Activated CD4-positive, alpha-beta memory T cell treated with anti-CD3 and anti-CD28 coated beads, Interleukin-2, amount 10 ng/mL, durations not matched to agents 7 days and 5 days (primary cell): ENCODE measurements at regions not wholly inside any gene's neighbourhood (a gene's known extent, or its start where the extent isn't known, plus 50 kb on each side); places are given as distances from the start of the nearest gene placed in this dataset.
"Not testable (repeated sequence)": the region's sequence is repeated elsewhere in the genome, so short reads cannot be mapped to it uniquely, and the experiment has no call there.

Experiments used
- CTCF ChIA-PET: fragments of 350-600 bp; sonication (Branson Sonifier 250); formaldehyde crosslinking; loops from one replicate; lab custom pipeline; 2021; ENCODE audit warnings: antibody characterized with exemption, inconsistent platforms; lab: Charles Lee
- POLR2A ChIA-PET: fragments of 350-600 bp; sonication (Branson Sonifier 250); formaldehyde crosslinking; loops from one replicate; lab custom pipeline; 2021; ENCODE audit warnings: antibody characterized with exemption; lab: Charles Lee
- DNase-seq: peaks from one replicate; pipeline ENCODE4 v3.0.0-alpha.2; 2020
- H3K27ac Mint-ChIP-seq: one replicate; pipeline ENCODE4 v1.8.0; 2021; ENCODE audit warnings: mild to moderate bottlenecking, mixed read lengths
- H3K27me3 Mint-ChIP-seq: one replicate; pipeline ENCODE4 v1.8.0; 2021; ENCODE audit warnings: mixed read lengths
- H3K36me3 Mint-ChIP-seq: one replicate; pipeline ENCODE4 v1.8.0; 2021; ENCODE audit warnings: low read depth, mixed read lengths
- H3K4me1 Mint-ChIP-seq: one replicate; pipeline ENCODE4 v1.8.0; 2021; ENCODE audit warnings: mixed read lengths
- H3K4me3 Mint-ChIP-seq: one replicate; pipeline ENCODE4 v1.8.0; 2021; ENCODE audit warnings: mild to moderate bottlenecking, mixed read lengths
- H3K9me3 Mint-ChIP-seq: one replicate; pipeline ENCODE4 v1.8.0; 2021; ENCODE audit warnings: mixed read lengths

DNA sequence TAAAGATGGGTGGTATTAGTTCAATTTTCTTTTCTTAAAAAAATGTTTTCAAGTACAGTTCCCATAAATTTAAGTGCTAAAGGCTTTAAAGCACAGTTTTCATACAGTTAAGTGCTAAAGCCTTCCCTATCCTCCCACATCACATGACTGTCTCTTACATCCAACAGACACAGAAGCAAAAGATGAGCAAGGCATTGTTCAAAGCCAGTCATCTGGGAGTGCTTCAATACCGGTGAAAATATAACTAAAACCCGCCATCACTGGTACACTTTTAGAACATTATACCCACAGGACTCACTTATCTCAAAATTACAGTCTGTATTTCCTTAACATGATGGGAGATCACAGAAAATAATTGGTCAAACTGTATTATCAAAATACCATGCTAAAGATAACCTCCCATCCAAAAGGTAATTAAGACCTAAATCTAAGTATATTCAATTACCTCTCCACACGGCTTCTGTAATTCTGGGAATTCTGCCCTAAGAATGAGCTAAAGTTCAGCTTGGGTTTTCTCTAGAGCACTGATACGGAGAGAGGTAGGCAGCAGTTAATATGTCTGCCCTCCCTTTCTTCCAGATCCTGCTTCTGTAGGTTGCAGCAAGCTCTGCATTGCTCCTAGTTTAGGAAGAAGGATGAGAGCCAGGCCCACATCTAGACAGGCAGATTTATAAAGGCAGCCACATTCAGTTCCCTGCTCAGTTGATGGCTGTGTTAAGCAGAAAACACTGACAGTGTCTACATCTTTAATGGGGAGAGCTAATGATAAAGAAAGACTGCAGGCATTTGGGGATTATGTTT is 474.8 kb upstream of the PFKP start:
- DNase-seq, result no peak
- Mint-ChIP-seq H3K27me3 (no peaks in the 10 kb centered on the region), H3K4me3 (no peak overlapping the region), H3K9me3 (no peaks in the 10 kb centered on the region), H3K36me3 (no peaks in the 10 kb centered on the region), H3K27ac (no peak overlapping the region), H3K4me1 (no peaks in the 10 kb centered on the region)
- ChIA-PET CTCF (no interaction called here), POLR2A (no interaction called here)

DNA sequence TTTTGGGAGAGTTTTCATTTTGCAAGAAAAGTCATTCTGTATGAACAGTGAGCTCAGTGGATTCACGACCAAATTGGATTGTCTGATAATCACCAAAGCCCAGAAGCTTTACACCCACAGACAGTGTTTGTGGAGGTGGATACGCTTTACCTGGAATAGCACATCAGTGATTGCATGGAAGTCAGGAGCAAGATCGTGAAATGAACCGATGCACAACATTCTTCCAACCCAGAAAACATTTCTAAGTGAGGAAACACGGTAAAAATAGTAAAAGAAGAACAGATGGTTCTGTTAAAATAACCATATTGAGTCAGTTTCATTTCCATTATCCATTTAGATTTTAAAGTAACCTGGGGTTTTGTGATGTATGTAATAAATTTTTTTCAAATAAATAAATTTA is 478.2 kb upstream of the PFKP start:
- no peak for DNase-seq
- Mint-ChIP-seq H3K36me3 (no peaks in the 10 kb centered on the region), H3K9me3 (no peaks in the 10 kb centered on the region), H3K27ac (no peak overlapping the region), H3K4me3 (no peak overlapping the region), H3K27me3 (no peaks in the 10 kb centered on the region), H3K4me1 (no peaks in the 10 kb centered on the region)
- CTCF ChIA-PET, result no interaction called here
- POLR2A ChIA-PET, result no interaction called here

DNA sequence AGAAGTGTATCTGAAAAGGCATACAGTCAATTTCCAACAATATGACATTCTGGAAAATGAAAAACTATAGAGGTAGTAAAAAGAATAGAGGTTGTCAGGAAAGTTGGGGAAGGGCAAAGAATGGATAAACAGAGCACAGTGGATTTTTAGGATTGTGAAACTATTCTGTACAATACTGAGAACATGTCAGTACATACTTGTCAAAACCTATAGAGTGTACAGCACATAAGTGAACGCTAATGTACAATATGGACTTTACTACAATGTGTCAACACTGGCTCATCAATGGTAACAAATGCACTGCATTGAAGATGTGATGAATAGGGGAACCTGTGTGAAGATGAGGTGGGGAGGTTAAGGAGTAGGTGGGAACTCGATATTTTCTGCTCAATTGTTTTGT is 483.0 kb upstream of the PFKP start:
- Mint-ChIP-seq H3K9me3 (no peaks in the 10 kb centered on the region), H3K4me3 (no peak overlapping the region), H3K36me3 (no peaks in the 10 kb centered on the region), H3K4me1 (no peaks in the 10 kb centered on the region), H3K27me3 (no peaks in the 10 kb centered on the region), H3K27ac (no peak overlapping the region)
- no peak for DNase-seq
- POLR2A ChIA-PET, result no interaction called here
- CTCF ChIA-PET, result no interaction called here

DNA sequence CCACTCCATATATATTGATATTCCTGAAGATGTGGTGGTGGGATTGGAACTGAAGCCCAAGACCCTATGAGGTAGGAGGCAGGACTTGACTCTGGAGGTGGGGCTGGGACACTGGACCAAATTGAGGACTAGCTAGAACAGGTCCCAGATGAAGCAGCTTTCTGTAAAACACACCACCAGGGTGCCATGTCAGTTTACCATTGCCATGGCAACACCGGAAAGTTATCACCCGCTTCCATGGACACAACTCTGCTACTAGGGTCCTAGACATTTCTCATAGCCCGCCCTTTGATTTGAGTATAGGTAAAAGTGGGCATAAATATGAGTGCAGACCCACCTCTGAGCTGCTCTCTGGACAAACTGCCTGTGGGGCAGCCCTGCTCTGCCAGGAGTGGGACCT is 490.5 kb upstream of the PFKP start:
- CTCF ChIA-PET, result no interaction called here
- Mint-ChIP-seq H3K9me3 (peaks cover 3% of the 10 kb centered on the region), H3K4me3 (no peak overlapping the region), H3K27me3 (no peaks in the 10 kb centered on the region), H3K4me1 (no peaks in the 10 kb centered on the region), H3K36me3 (no peaks in the 10 kb centered on the region), H3K27ac (no peak overlapping the region)
- DNase-seq, result no peak
- POLR2A ChIA-PET, result no interaction called here

DNA sequence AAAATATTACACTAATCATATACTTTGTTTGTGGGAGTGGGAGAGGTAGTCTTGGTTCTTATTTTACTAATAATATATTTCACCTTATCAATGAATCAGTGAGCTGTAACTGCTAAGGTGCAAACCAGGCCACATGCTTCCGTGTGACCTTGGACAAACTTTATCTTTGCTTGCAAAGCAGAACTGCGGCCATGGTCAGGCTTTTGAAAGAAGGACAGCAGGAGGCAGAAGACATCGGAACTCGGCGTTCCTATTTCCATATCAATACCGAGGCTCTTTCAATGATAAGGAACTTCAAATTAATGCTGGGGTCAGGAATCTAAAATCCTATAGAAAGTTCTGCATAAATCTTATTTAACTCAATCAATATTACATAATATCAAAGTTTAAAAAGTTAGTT is 491.9 kb upstream of the PFKP start:
- peaks cover 3% of the 10 kb centered on the region for H3K9me3 Mint-ChIP-seq
- no peaks in the 10 kb centered on the region for H3K36me3 Mint-ChIP-seq
- no peak overlapping the region for H3K4me3 Mint-ChIP-seq
- CTCF ChIA-PET, result no interaction called here
- no peak for DNase-seq
- POLR2A ChIA-PET, result no interaction called here
- H3K4me1 Mint-ChIP-seq, result no peaks in the 10 kb centered on the region
- no peaks in the 10 kb centered on the region for H3K27me3 Mint-ChIP-seq
- no peak overlapping the region for H3K27ac Mint-ChIP-seq

DNA sequence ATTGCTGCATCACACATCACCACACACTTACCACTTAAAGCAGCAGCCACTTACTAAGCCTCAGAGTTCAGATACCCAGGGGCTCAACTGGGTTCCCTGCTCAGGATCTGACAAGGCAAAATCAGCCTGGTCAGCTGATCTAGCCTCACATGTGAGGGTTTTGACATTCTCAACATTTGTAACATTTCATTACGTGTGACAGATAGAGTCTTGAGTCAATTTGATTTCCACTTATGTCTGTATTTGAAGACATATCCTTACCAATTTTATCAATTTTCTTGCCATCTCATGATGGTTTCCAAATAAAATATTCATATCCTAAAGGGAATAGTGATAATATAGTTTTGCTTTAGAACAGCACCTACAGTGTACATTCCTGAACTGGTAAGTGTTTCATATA is 494.7 kb upstream of the PFKP start:
- POLR2A ChIA-PET, result no interaction called here
- Mint-ChIP-seq H3K27me3 (no peaks in the 10 kb centered on the region), H3K36me3 (no peaks in the 10 kb centered on the region), H3K27ac (no peak overlapping the region), H3K4me3 (no peak overlapping the region), H3K4me1 (no peaks in the 10 kb centered on the region), H3K9me3 (no peaks in the 10 kb centered on the region)
- CTCF ChIA-PET, result no interaction called here
- no peak for DNase-seq

DNA sequence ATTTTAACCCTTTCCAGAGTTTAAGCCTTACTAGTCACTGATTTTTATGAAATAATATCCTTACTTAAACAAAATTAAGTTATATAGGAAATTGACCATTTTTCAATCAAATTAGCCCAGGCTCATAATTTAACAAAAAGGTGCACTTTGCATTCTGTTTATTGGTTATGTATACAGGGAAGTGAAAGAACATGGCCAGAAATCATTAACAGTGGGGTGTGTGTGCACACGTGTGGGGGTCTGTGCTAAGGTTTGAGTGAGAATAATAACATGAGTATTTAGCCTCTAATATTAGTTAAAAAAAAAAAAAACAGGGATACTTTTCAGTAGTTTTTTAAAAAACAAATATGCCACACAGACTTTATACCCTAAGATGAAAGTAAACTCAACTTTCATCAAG is 510.5 kb upstream of the PFKP start:
- CTCF ChIA-PET, result no interaction called here
- no peaks in the 10 kb centered on the region for H3K27me3 Mint-ChIP-seq
- H3K4me3 Mint-ChIP-seq, result no peak overlapping the region
- no peak for DNase-seq
- POLR2A ChIA-PET, result no interaction called here
- H3K4me1 Mint-ChIP-seq, result no peaks in the 10 kb centered on the region
- no peak overlapping the region for H3K27ac Mint-ChIP-seq
- H3K36me3 Mint-ChIP-seq, result no peaks in the 10 kb centered on the region
- no peaks in the 10 kb centered on the region for H3K9me3 Mint-ChIP-seq

DNA sequence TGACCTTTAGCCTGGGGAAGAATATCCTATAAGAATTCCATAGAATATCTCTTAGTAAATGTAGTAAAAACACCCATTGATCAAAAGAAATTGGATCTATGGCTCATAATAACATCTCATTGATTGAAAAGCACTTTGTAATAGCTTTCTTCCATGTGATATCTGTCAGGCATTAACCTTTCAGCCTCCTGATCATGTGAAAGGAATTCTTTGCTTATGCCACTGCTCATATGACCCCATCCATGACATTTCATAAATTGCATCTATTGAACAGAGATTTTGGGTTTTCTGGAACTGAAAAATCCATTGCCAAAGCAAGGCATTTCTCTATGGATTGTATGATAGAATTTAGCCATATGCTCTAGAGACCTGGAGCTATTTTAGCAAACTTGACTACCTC is 519.3 kb upstream of the PFKP start:
- H3K27me3 Mint-ChIP-seq, result no peaks in the 10 kb centered on the region
- H3K4me3 Mint-ChIP-seq, result no peak overlapping the region
- ChIA-PET CTCF (no interaction called here), POLR2A (no interaction called here)
- no peaks in the 10 kb centered on the region for H3K4me1 Mint-ChIP-seq
- DNase-seq, result no peak
- H3K9me3 Mint-ChIP-seq, result peaks cover 2% of the 10 kb centered on the region
- no peak overlapping the region for H3K27ac Mint-ChIP-seq
- no peaks in the 10 kb centered on the region for H3K36me3 Mint-ChIP-seq

DNA sequence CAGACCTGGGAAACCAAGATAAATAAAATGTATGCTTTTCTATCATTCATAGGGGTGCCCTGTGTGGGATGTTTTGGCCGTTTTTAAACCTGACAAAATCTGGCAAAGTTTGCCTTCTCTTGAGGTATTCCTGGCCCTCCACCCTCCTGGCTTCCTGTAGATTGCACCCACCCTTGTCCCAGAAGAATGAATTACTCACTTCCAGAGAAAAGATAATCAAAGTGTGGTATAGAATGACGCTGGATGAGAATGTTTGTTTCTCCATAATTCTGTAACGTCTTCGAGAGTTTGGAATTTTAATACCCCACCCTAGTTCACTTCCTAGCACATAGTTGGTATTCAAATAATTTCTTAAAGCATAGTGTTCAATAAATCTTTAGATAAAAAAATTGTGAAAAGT is 519.7 kb upstream of the PFKP start:
- Mint-ChIP-seq H3K4me1 (no peaks in the 10 kb centered on the region), H3K27me3 (no peaks in the 10 kb centered on the region), H3K27ac (no peak overlapping the region), H3K36me3 (no peaks in the 10 kb centered on the region), H3K9me3 (peaks cover 2% of the 10 kb centered on the region), H3K4me3 (no peak overlapping the region)
- POLR2A ChIA-PET, result no interaction called here
- CTCF ChIA-PET, result no interaction called here
- DNase-seq, result no peak

DNA sequence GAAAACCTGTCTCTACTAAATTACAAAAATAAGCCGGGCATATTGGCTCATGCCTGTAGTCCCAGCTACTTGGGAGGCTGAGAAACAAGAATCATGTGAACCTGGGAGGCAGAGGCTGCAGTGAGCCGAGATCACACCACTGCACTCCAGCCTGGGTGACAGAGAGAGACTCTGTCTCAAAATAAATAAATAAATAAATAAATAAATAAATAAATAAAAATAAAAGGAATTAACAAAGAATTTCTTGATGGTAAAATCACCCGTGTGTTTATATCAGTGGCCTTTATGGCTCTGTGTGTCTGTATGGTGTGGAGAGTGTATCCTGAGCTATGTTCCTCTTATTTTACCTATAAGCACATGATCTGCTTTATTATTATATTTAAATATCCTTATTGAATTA is 520.5 kb upstream of the PFKP start:
- H3K27me3 Mint-ChIP-seq, DNase-seq, CTCF ChIA-PET, POLR2A ChIA-PET, H3K36me3 Mint-ChIP-seq, H3K27ac Mint-ChIP-seq, H3K9me3 Mint-ChIP-seq, H3K4me3 Mint-ChIP-seq, H3K4me1 Mint-ChIP-seq: not testable (repeated sequence)

DNA sequence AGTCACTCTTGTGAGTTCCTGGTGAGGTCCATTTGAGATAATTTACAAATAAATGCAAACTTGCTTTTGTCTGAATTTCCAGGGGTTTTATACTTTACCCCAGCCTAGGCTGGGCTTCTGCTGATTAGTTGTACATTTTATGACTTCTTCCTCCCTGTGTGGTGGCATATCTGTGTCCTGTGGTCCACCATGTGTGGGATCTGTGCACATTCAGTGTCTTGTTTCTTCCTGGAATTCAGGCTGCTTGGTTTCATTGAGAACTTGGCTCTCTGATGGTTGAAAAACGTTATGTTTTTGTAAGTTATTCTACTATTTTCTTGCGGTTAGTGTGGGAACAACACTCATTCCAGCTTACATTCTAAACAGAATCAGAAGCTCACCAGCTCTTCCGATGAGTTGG is 523.4 kb upstream of the PFKP start:
- Mint-ChIP-seq H3K27me3 (no peaks in the 10 kb centered on the region), H3K4me1 (no peaks in the 10 kb centered on the region), H3K36me3 (no peaks in the 10 kb centered on the region), H3K27ac (no peak overlapping the region), H3K4me3 (no peak overlapping the region), H3K9me3 (peaks cover 2% of the 10 kb centered on the region)
- no peak for DNase-seq
- CTCF ChIA-PET, result no interaction called here
- POLR2A ChIA-PET, result no interaction called here

DNA sequence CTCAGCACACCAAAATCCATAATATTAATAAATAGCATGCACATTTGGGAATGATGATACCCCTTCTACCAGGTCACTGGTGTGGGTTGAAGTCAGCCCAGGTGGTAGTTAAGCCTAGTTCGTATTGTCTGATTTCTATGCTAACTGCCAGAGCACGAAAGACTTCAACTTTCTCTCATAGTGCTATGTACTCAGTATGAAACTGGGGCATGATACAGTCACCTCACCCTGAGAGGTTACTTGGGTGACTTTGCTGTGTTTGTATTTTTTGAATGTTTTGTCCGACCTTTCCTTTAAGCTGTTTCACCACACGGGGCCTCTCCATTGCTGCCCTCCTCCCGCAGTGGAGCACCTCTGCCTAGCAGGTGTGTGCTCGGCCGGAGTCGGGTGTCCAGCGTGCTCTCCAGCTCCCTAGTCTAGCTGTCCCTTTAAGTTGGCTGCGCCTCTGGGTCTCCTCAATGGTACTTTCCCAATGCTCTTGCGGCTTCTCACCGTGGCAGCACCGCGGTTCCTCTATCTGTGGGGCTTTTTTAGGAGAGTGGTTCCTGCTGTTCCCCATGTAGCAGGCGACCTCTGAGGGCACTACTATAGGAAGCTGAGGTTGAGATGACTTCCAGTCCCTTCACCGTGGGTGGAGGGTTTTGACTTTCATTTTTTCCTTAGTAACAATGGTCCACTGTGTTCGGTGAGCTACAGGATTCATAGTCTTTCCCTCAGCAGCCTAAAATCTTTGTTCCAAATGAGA is 524.0 kb upstream of the PFKP start:
- no peaks in the 10 kb centered on the region for H3K27me3 Mint-ChIP-seq
- no peaks in the 10 kb centered on the region for H3K36me3 Mint-ChIP-seq
- no peaks in the 10 kb centered on the region for H3K4me1 Mint-ChIP-seq
- DNase-seq, result no peak
- ChIA-PET CTCF (no interaction called here), POLR2A (no interaction called here)
- H3K4me3 Mint-ChIP-seq, result no peak overlapping the region
- peaks cover 2% of the 10 kb centered on the region for H3K9me3 Mint-ChIP-seq
- no peak overlapping the region for H3K27ac Mint-ChIP-seq

DNA sequence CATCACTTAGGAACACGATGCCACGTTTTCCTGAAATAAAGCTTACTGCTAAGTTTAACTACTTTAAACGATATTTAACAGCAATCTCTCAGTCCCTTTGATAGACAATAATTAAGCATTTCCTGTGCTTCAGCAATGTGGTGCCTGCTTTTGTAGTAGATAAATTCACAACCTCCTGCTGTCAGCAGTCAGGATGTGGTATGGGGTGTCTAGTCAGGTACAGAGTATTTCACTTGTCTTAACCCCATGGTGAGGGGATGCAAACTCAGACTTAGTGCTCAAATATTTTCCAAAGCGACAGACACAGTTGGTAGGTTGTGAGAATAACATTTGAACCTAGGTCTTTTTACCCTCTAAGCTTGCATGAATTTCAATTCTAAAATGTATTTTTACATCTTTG is 526.2 kb upstream of the PFKP start:
- ChIA-PET CTCF (no interaction called here), POLR2A (no interaction called here)
- H3K4me3 Mint-ChIP-seq, result no peak overlapping the region
- H3K4me1 Mint-ChIP-seq, result no peaks in the 10 kb centered on the region
- DNase-seq, result no peak
- no peaks in the 10 kb centered on the region for H3K27me3 Mint-ChIP-seq
- H3K9me3 Mint-ChIP-seq, result peaks cover 2% of the 10 kb centered on the region
- H3K36me3 Mint-ChIP-seq, result no peaks in the 10 kb centered on the region
- no peak overlapping the region for H3K27ac Mint-ChIP-seq

DNA sequence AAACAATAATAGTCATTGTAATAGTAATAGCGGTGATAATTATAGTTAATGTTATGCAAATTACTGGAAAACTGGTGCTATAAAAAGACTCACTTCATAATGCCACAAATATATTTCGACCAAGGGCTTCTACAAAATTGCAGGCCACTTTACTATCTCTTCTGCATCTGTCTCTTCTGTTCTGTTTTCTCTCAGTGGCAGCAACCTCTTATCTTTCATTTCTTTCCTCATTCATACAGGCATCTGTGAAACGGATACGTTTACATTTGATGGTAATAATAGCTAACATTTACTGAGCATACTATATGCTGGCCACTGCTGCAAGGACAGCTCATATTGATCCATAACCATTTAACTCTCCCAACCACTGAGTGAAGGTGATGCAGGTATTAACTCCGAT is 537.4 kb upstream of the PFKP start:
- POLR2A ChIA-PET, result no interaction called here
- CTCF ChIA-PET, result no interaction called here
- no peak for DNase-seq
- no peaks in the 10 kb centered on the region for H3K36me3 Mint-ChIP-seq
- H3K27ac Mint-ChIP-seq, result no peak overlapping the region
- no peak overlapping the region for H3K4me3 Mint-ChIP-seq
- H3K4me1 Mint-ChIP-seq, result no peaks in the 10 kb centered on the region
- peaks cover 3% of the 10 kb centered on the region for H3K9me3 Mint-ChIP-seq
- H3K27me3 Mint-ChIP-seq, result no peaks in the 10 kb centered on the region
